Epithelial cell of esophagus (primary cell): ENCODE measurements at regions not wholly inside any gene's neighbourhood (a gene's known extent, or its start where the extent isn't known, plus 50 kb on each side); places are given as distances from the start of the nearest gene placed in this dataset.

Experiments used
- DNase-seq: peaks from one replicate; pipeline ENCODE4 v3.0.0; 2010; ENCODE audit warnings: low read depth
- H3K4me3 ChIP-seq: 2 replicates; pipeline ENCODE4 v1.5.1; 2011; ENCODE audit warnings: mild to moderate bottlenecking, low read length, control low read depth
- TF ChIP-seq, protein P1 (sequence below): IDR thresholded peaks from 2 replicates; pipeline ENCODE4 v1.5.1; 2011; ENCODE audit warnings: low read depth, mild to moderate bottlenecking, low read length, control low read depth, inconsistent platforms; ENCODE audit not compliant: insufficient read depth; ENCODE audit errors: missing control alignments

GRCh38 chr5:172582940-172583339 lies 58.1 kb upstream of the NEURL1B start:
- TF ChIP-seq, protein P1, sequence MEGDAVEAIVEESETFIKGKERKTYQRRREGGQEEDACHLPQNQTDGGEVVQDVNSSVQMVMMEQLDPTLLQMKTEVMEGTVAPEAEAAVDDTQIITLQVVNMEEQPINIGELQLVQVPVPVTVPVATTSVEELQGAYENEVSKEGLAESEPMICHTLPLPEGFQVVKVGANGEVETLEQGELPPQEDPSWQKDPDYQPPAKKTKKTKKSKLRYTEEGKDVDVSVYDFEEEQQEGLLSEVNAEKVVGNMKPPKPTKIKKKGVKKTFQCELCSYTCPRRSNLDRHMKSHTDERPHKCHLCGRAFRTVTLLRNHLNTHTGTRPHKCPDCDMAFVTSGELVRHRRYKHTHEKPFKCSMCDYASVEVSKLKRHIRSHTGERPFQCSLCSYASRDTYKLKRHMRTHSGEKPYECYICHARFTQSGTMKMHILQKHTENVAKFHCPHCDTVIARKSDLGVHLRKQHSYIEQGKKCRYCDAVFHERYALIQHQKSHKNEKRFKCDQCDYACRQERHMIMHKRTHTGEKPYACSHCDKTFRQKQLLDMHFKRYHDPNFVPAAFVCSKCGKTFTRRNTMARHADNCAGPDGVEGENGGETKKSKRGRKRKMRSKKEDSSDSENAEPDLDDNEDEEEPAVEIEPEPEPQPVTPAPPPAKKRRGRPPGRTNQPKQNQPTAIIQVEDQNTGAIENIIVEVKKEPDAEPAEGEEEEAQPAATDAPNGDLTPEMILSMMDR: no peak
- DNase-seq: no peak
- no peak overlapping the region for H3K4me3 ChIP-seq

DNA sequence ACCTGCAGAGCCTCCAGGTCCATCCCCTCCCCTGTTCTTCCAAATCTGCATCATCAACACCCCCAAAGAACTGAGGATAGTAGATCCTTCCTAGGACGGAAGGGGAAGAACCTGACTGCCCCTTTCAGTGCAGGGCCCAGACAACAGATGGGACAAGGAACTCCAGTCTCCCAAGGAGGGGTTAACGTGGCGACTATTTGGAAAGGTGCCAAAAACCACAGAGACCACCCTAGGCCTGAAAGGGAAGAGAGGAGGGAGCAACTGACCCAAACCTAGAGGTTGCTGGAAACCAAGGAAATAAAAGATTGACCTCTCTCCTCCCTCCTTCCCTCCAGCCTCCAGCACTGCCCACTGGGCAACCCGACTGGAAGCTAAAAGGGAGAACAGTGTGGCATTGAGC lies 59.7 kb upstream of the NEURL1B start:
- H3K4me3 ChIP-seq: no peak overlapping the region
- DNase-seq: no peak
- TF ChIP-seq, protein P1: no peak

- TF ChIP-seq, protein P1: no peak
- H3K4me3 ChIP-seq: no peak overlapping the region
- DNase-seq: no peak
These were observed 61.6 kb upstream of the NEURL1B start for GRCh38 chr5:172579403-172579990.

- no peak overlapping the region for H3K4me3 ChIP-seq
- DNase-seq: no peak
- TF ChIP-seq, protein P1: no peak
These were observed 63.7 kb upstream of the NEURL1B start for GRCh38 chr5:172577267-172577909.

GRCh38 chr5:172575816-172576545 lies 65.1 kb upstream of the NEURL1B start:
- DNase-seq: no peak
- TF ChIP-seq, protein P1: no peak
- no peak overlapping the region for H3K4me3 ChIP-seq

DNA sequence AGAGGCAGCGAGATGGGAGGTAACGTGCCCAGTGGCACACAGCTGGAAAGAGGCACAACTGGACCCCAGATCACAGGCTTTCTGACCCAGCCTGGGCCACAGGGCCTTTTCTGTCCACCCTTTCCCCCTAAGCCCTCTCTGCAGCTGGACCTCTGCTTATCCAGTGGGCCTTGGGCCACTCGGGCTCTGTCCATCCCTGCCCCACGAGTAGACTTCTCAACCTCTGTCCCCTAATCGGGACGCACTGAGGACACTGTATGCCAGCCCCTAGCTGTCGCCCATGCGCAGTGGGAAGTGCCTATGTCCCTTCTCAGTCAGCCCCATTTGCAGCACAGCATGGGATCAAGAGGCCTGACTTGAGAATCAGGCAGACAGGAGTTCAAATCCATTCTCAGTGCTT lies 65.6 kb upstream of the NEURL1B start:
- no peak for DNase-seq
- TF ChIP-seq, protein P1: no peak
- H3K4me3 ChIP-seq: no peak overlapping the region
